ENCODE measurements at regions not wholly inside any gene's neighbourhood (a gene's known extent, or its start where the extent isn't known, plus 50 kb on each side); places are given as distances from the start of the nearest gene placed in this dataset.

GRCh38 chr14:84882830-84883229 lies 647.1 kb upstream of the FLRT2 start:
- Histone ChIP-seq H3K36me3 (ENCODE audit: control insufficient read depth, insufficient read depth, low read length) (no peaks in the 10 kb centered on the region), H3K27me3 (ENCODE audit: control insufficient read depth, insufficient read depth, low read length) (no peaks in the 10 kb centered on the region), H3K4me3 (ENCODE audit: low read depth, low read length) (no peak overlapping the region)
- FAIRE-seq (no peak), DNase-seq (ENCODE audit: low read depth) (no peak)
- TF ChIP-seq CTCF (IDR thresholded peaks at IDR 0.05; ENCODE audit: insufficient read depth, low read length, severe bottlenecking) = no peak

- no peak for DNase-seq (ENCODE audit: low read depth)
- no peaks in the 10 kb centered on the region for H3K27me3 ChIP-seq (ENCODE audit: control insufficient read depth, insufficient read depth, low read length)
- no peak overlapping the region for H3K4me3 ChIP-seq (ENCODE audit: low read depth, low read length)
- TF ChIP-seq CTCF (IDR thresholded peaks at IDR 0.05; ENCODE audit: insufficient read depth, low read length, severe bottlenecking) = no peak
- H3K36me3 ChIP-seq (ENCODE audit: control insufficient read depth, insufficient read depth, low read length) = no peaks in the 10 kb centered on the region
- no peak for FAIRE-seq
Measured at GRCh38 chr14:84885061-84885460, 644.9 kb upstream of the FLRT2 start.

DNA sequence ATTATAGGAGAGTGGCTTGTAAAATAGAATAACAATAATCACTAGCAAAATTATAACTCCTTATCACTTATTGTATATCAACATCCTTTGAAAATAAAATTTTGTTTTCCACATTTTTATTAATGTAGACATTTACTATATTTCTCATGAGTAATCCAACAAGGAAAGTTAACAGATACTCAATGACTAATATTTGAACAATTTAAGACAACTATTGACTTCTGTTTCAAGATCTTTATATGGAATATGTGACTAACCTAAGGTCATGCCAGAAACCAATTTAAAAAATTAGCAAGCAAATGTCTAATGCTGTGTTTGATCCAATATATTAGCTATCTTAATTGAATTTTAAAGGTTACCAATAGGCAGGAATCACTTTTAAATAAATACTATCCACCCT lies 638.5 kb upstream of the FLRT2 start:
- DNase-seq (ENCODE audit: low read depth) (peak; percentile 62), FAIRE-seq (no peak)
- TF ChIP-seq CTCF (IDR thresholded peaks at IDR 0.05; ENCODE audit: insufficient read depth, low read length, severe bottlenecking) = no peak
- Histone ChIP-seq H3K27me3 (ENCODE audit: control insufficient read depth, insufficient read depth, low read length) (no peaks in the 10 kb centered on the region), H3K36me3 (ENCODE audit: control insufficient read depth, insufficient read depth, low read length) (no peaks in the 10 kb centered on the region), H3K4me3 (ENCODE audit: low read depth, low read length) (no peak overlapping the region)

DNA sequence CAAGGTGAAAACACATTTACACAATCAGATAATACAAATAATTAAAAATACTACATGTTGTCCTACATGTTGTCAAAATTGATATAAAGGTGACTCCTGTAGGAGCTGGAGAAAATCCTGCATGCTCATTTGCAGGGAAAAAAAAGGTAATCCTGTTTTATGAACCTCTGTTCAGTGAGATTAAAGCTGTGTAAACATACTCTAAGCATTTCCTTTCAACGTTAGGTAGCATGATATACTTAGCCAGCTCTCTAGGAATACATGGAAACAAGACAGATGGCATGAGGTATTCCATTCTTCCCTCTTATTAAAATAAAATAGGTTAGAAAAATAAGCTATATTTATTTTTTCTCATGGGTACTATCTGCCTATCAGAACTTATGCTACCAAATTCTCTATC lies 635.7 kb upstream of the FLRT2 start:
- DNase-seq (ENCODE audit: low read depth) = no peak
- H3K27me3 ChIP-seq (ENCODE audit: control insufficient read depth, insufficient read depth, low read length) = no peaks in the 10 kb centered on the region
- H3K36me3 ChIP-seq (ENCODE audit: control insufficient read depth, insufficient read depth, low read length) = no peaks in the 10 kb centered on the region
- H3K4me3 ChIP-seq (ENCODE audit: low read depth, low read length) = no peak overlapping the region
- TF ChIP-seq CTCF (IDR thresholded peaks at IDR 0.05; ENCODE audit: insufficient read depth, low read length, severe bottlenecking) = no peak
- no peak for FAIRE-seq

GRCh38 chr14:84922370-84922769 lies 607.6 kb upstream of the FLRT2 start:
- no peak for TF ChIP-seq CTCF (IDR thresholded peaks at IDR 0.05; ENCODE audit: insufficient read depth, low read length, severe bottlenecking)
- no peak for FAIRE-seq
- Histone ChIP-seq H3K4me3 (ENCODE audit: low read depth, low read length) (no peak overlapping the region), H3K27me3 (ENCODE audit: control insufficient read depth, insufficient read depth, low read length) (no peaks in the 10 kb centered on the region), H3K36me3 (ENCODE audit: control insufficient read depth, insufficient read depth, low read length) (no peaks in the 10 kb centered on the region)
- peak; percentile 1 for DNase-seq (ENCODE audit: low read depth)

GRCh38 chr14:84926656-84927055 lies 603.3 kb upstream of the FLRT2 start:
- FAIRE-seq (no peak), DNase-seq (ENCODE audit: low read depth) (no peak)
- Histone ChIP-seq H3K27me3 (ENCODE audit: control insufficient read depth, insufficient read depth, low read length) (no peaks in the 10 kb centered on the region), H3K36me3 (ENCODE audit: control insufficient read depth, insufficient read depth, low read length) (no peaks in the 10 kb centered on the region), H3K4me3 (ENCODE audit: low read depth, low read length) (no peak overlapping the region)
- TF ChIP-seq CTCF (IDR thresholded peaks at IDR 0.05; ENCODE audit: insufficient read depth, low read length, severe bottlenecking) = no peak
